Muscle layer of colon (tissue), 2 donors: ENCODE measurements at regions not wholly inside any gene's neighbourhood (a gene's known extent, or its start where the extent isn't known, plus 50 kb on each side); places are given as distances from the start of the nearest gene placed in this dataset.

Experiments
- H3K27ac ChIP-seq: one replicate; pipeline ENCODE4 v1.7.0; 2013; ENCODE audit warnings: low read depth, mild to moderate bottlenecking, low read length, moderate library complexity
- H3K27me3 ChIP-seq, 2 donors: one replicate each; pipeline ENCODE4 v1.7.0; 2013; ENCODE audit warnings: low read length in 2 of 2, mild to moderate bottlenecking in 2 of 2; ENCODE audit not compliant: insufficient read depth in 2 of 2, control insufficient read depth in 1 of 2
- H3K36me3 ChIP-seq: one replicate; pipeline ENCODE4 v1.7.0; 2013; ENCODE audit warnings: mild to moderate bottlenecking, low read length; ENCODE audit not compliant: insufficient read depth
- H3K4me1 ChIP-seq: one replicate; pipeline ENCODE4 v1.7.0; 2013; ENCODE audit warnings: mild to moderate bottlenecking, low read length; ENCODE audit not compliant: insufficient read depth
- H3K4me3 ChIP-seq, 2 donors: one replicate each; pipeline ENCODE4 v1.7.0; 2013; ENCODE audit warnings: low read length in 2 of 2, low read depth in 1 of 2, mild to moderate bottlenecking in 1 of 2, moderate library complexity in 1 of 2
- H3K9ac ChIP-seq: one replicate; pipeline ENCODE4 v1.7.0; 2013; ENCODE audit warnings: low read length
- H3K9me3 ChIP-seq: one replicate; pipeline ENCODE4 v1.7.0; 2013; ENCODE audit warnings: mild to moderate bottlenecking, low read length
- donor health status: abdominal sarcoma.
- donor health status: Adenocarcinoma of cecum.

DNA sequence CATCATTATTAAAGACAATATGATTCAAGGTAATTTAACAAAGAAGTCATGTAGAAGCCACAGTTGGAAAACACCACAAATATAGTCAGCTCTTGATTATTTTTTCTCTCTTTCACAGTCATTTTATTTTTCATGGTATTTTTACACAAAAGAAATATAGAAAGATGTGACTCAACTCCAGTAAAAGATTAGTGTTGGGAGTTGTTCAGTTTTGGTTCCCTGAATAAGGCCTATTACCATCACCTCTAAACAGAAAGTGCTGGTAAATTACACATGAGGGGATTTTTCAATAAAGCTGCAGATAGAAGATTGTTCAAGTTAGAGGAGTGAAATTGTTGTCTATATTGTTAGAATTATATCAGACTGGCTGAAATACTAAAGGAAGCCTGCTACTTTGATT, 107.0 kb downstream of the DDIT4L start:
- no peak overlapping the region for H3K9ac ChIP-seq
- H3K27ac ChIP-seq: no peak overlapping the region

DNA sequence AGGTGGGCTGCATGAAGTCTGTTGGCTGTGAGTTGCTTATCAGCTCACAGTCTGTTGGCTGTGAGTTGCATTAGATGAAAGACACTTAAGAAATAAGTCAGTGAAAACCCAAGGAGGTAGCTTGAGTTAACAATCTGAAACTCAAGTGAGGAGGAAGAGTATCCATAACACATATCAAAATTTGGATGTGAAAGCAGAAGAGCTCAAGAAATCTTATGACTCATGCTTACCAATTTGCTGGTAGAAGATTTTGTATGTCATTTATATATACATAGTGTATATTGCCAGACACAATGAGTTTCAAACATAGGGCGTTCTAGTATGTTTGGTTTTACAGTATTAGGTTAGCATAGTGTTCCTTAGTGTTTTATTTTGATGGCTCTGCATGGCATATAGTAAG, 107.4 kb downstream of the DDIT4L start:
- H3K27me3 ChIP-seq: no peaks in the 10 kb centered on the region
- H3K9me3 ChIP-seq: no peaks in the 10 kb centered on the region
- no peak overlapping the region for H3K9ac ChIP-seq
- H3K36me3 ChIP-seq: no peaks in the 10 kb centered on the region
- H3K4me3 ChIP-seq: no peak overlapping the region
- H3K27ac ChIP-seq: no peak overlapping the region
- H3K4me1 ChIP-seq: no peaks in the 10 kb centered on the region

More for the DNA sequence above, 107.0 kb downstream of the DDIT4L start:
- no peaks in the 10 kb centered on the region for H3K9me3 ChIP-seq
- no peak overlapping the region for H3K4me3 ChIP-seq
- H3K27me3 ChIP-seq: no peaks in the 10 kb centered on the region
- no peaks in the 10 kb centered on the region for H3K36me3 ChIP-seq
- H3K4me1 ChIP-seq: no peaks in the 10 kb centered on the region

- no peak overlapping the region for H3K27ac ChIP-seq
- no peaks in the 10 kb centered on the region for H3K36me3 ChIP-seq
- no peaks in the 10 kb centered on the region for H3K9me3 ChIP-seq
- H3K4me3 ChIP-seq: no peak overlapping the region
- no peak overlapping the region for H3K9ac ChIP-seq
- H3K4me1 ChIP-seq: no peaks in the 10 kb centered on the region
- H3K27me3 ChIP-seq: no peaks in the 10 kb centered on the region
These were observed 108.8 kb downstream of the DDIT4L start for GRCh38 chr4:100081491-100081890.

DNA sequence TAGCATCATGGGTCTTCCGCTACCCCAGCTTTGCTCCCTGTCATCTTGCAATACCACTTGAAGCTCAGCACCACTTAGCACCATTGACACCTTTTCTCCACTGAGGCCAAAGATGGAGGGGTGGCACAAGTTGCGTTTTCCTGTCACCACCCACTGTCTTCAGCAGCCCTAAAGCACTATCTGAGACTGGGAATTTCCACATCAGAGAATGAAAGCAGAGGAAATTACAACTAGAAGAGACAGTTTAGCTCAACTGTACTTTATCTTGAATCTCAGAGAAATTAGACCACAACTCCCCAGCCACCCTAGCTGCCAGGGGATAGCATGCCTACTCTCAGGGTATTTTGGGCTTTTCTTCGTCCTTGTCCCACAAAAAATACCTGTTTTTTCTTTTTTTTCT, 111.0 kb downstream of the DDIT4L start:
- H3K27ac ChIP-seq: no peak overlapping the region
- H3K9ac ChIP-seq: no peak overlapping the region
- H3K4me3 ChIP-seq: no peak overlapping the region
- H3K9me3 ChIP-seq: no peaks in the 10 kb centered on the region
- H3K36me3 ChIP-seq: no peaks in the 10 kb centered on the region
- H3K4me1 ChIP-seq: no peaks in the 10 kb centered on the region
- H3K27me3 ChIP-seq: no peaks in the 10 kb centered on the region

DNA sequence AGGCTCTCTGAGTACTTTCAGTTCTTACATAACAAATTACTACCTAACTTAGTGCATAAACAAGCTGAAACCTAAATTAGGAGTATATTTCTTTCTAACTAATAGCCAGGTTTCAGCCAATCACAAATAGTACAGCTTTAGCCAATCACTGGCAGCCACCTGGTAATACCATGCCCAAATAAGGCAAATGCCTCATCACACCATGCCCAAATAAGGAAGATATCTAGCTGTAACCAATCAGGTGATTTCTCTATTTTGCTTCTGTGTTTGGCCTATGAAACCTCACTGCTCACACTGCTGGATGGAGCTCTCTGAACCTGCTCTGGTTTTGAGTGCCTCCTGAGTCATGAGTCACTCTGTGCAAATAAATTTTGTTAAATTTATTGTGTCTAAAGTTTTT, 113.5 kb downstream of the DDIT4L start:
- Histone ChIP-seq H3K9ac (no peak overlapping the region), H3K27me3 (no peaks in the 10 kb centered on the region), H3K4me3 (no peak overlapping the region), H3K27ac (no peak overlapping the region), H3K36me3 (no peaks in the 10 kb centered on the region), H3K9me3 (no peaks in the 10 kb centered on the region), H3K4me1 (no peaks in the 10 kb centered on the region)

GRCh38 chr4:100075486-100076270, 114.6 kb downstream of the DDIT4L start:
- Histone ChIP-seq H3K36me3 (no peaks in the 10 kb centered on the region), H3K4me1 (no peaks in the 10 kb centered on the region), H3K27me3 (no peaks in the 10 kb centered on the region), H3K9ac (no peak overlapping the region), H3K27ac (no peak overlapping the region), H3K4me3 (no peak overlapping the region), H3K9me3 (no peaks in the 10 kb centered on the region)

DNA sequence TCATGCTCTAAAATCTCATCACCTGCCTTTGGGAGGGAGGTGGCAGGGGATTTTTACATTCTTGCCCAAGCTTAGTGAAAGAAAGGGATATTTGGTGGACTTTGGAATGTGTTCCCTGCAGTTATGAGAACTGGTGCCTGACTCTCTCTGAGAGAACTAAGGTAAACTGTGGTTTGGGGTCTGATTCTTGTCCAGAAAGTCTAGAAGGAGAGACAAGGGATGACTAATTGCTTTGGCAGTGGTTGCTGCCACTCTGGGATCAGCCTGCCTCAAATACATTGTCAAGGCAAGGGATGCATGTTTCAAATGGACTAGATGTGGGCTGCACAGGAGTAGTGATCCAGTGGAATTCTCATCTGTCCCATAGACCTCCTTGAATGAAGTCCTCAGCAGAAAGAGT, 115.2 kb downstream of the DDIT4L start:
- Histone ChIP-seq H3K9me3 (no peaks in the 10 kb centered on the region), H3K4me3 (no peak overlapping the region), H3K4me1 (no peaks in the 10 kb centered on the region), H3K27me3 (no peaks in the 10 kb centered on the region), H3K36me3 (no peaks in the 10 kb centered on the region), H3K27ac (no peak overlapping the region), H3K9ac (no peak overlapping the region)

- H3K4me3 ChIP-seq: no peak overlapping the region
- no peaks in the 10 kb centered on the region for H3K4me1 ChIP-seq
- H3K9me3 ChIP-seq: no peaks in the 10 kb centered on the region
- no peak overlapping the region for H3K27ac ChIP-seq
- no peaks in the 10 kb centered on the region for H3K36me3 ChIP-seq
- H3K9ac ChIP-seq: no peak overlapping the region
- H3K27me3 ChIP-seq: no peaks in the 10 kb centered on the region
These were observed 118.8 kb downstream of the DDIT4L start for GRCh38 chr4:100071506-100071905.

DNA sequence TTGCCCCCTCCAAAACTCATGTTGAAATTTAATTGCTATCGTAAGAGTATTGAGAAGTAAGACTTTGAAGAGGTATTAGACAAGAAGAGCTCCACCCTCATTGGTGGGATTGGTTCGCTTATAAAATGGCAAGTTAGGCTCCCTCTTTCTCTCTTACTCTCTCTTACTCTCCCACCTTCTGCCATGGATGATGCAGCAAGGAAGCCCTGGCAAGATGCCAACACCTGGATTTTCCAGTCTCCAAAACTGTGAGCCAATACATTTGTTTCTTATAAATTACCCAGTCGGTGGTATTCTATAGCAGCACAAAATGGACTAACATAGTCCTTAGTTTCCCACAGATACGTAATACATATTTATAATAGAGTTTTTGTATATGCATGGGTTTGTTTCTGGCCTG, 119.4 kb downstream of the DDIT4L start:
- H3K9me3 ChIP-seq: no peaks in the 10 kb centered on the region
- H3K27me3 ChIP-seq: no peaks in the 10 kb centered on the region
- H3K4me1 ChIP-seq: no peaks in the 10 kb centered on the region
- no peak overlapping the region for H3K27ac ChIP-seq
- H3K36me3 ChIP-seq: no peaks in the 10 kb centered on the region
- H3K9ac ChIP-seq: no peak overlapping the region
- no peak overlapping the region for H3K4me3 ChIP-seq

DNA sequence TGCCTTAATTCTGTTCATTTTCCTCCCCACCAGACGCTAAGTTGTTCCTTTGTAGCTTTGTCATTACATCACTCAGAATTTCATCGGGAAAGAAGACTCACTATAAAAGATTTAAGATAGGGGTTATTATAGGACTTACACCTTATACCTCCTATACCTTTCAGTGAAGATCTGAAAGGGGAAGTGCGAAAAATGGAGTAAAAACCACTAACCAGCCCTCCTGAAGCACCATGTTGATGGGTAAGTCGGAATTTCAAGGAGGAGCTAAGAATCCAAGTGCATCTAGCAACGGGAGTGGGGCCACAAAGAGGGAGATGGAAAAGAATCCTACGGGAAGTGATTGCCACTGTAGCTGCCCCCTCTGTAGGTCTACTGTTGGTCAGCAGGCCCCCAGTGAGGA, 119.1 kb upstream of the H2AZ1 start:
- no peak overlapping the region for H3K4me3 ChIP-seq

DNA sequence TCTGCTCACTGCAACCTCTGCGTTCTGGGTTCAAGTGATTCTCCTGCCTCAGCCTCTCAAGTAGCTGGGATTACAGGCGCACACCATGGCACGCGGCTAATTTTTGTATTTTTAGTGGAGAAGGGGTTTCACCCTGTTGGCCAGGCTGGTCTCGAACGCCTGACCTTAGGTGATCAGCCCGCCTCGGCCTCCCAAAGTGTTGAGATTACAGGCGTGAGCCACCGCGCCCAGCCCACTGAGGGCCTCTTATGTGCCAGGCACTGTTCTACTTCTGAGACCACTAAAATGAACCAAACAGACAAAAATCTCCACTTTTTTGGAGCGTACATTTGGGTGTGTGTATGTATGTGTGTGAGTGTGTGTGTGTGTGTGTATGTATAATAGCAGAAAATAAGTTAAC, 117.2 kb upstream of the H2AZ1 start:
- Histone ChIP-seq H3K36me3 (no peaks in the 10 kb centered on the region), H3K4me3 (no peak overlapping the region)

More for the DNA sequence above, 119.1 kb upstream of the H2AZ1 start:
- H3K9ac ChIP-seq: no peak overlapping the region
- H3K27me3 ChIP-seq: no peaks in the 10 kb centered on the region
- H3K36me3 ChIP-seq: no peaks in the 10 kb centered on the region
- no peaks in the 10 kb centered on the region for H3K9me3 ChIP-seq
- no peaks in the 10 kb centered on the region for H3K4me1 ChIP-seq
- H3K27ac ChIP-seq: no peak overlapping the region

GRCh38 chr4:100063355-100063754, 113.3 kb upstream of the H2AZ1 start:
- Histone ChIP-seq H3K36me3 (no peaks in the 10 kb centered on the region), H3K9me3 (no peaks in the 10 kb centered on the region), H3K4me3 (no peak overlapping the region)

More for the DNA sequence above, 117.2 kb upstream of the H2AZ1 start:
- H3K9me3 ChIP-seq: no peaks in the 10 kb centered on the region
- H3K4me1 ChIP-seq: no peaks in the 10 kb centered on the region
- H3K27ac ChIP-seq: no peak overlapping the region
- H3K27me3 ChIP-seq: no peaks in the 10 kb centered on the region
- no peak overlapping the region for H3K9ac ChIP-seq

More at GRCh38 chr4:100063355-100063754, 113.3 kb upstream of the H2AZ1 start:
- no peak overlapping the region for H3K27ac ChIP-seq
- no peaks in the 10 kb centered on the region for H3K27me3 ChIP-seq
- no peak overlapping the region for H3K9ac ChIP-seq
- H3K4me1 ChIP-seq: no peaks in the 10 kb centered on the region
